GM12873 (cell line): ENCODE measurements at regions not wholly inside any gene's neighbourhood (a gene's known extent, or its start where the extent isn't known, plus 50 kb on each side); places are given as distances from the start of the nearest gene placed in this dataset.

ENCODE experiments used
- CTCF ChIP-seq: IDR thresholded peaks from 2 replicates; pipeline ENCODE4 v1.5.1; 2012; ENCODE audit warnings: low read depth, mild to moderate bottlenecking, moderate library complexity, low read length, control low read depth; ENCODE audit not compliant: insufficient read depth; ENCODE audit errors: missing control alignments

- TF ChIP-seq CTCF, result no peak
These were observed 296.9 kb downstream of the ETV1 start for GRCh38 chr7:13692548-13692947.

- TF ChIP-seq CTCF, result no peak
These were observed 287.2 kb downstream of the ETV1 start for GRCh38 chr7:13702251-13702650.

- TF ChIP-seq CTCF, result no peak
These were observed 280.8 kb downstream of the ETV1 start for GRCh38 chr7:13708670-13709069.

GRCh38 chr7:13713092-13713491 is 276.4 kb downstream of the ETV1 start:
- no peak for TF ChIP-seq CTCF

- TF ChIP-seq CTCF, result no peak
These were observed 273.9 kb downstream of the ETV1 start for GRCh38 chr7:13715534-13715933.

- no peak for TF ChIP-seq CTCF
These were observed 272.4 kb downstream of the ETV1 start for GRCh38 chr7:13717031-13717430.

- TF ChIP-seq CTCF, result no peak
These were observed 265.1 kb downstream of the ETV1 start for GRCh38 chr7:13724191-13724976.
